GM13976 (cell line): ENCODE measurements at regions not wholly inside any gene's neighbourhood (a gene's known extent, or its start where the extent isn't known, plus 50 kb on each side); places are given as distances from the start of the nearest gene placed in this dataset.

Source experiments
- DNase-seq: peaks from one replicate; pipeline ENCODE4 v3.0.0; 2012; ENCODE audit warnings: low spot score
- in situ Hi-C: fragments of 300-500 bp; cut with MboI; formaldehyde crosslinking; loops from one replicate; pipeline ENCODE4 v1.12.0; 2022; ENCODE audit warnings: low sequenced_read_pairs, mixed read lengths, inconsistent platforms; ENCODE audit not compliant: unreplicated experiment
- TF ChIP-seq, protein P1 (sequence below): IDR thresholded peaks from 2 replicates; pipeline ENCODE4 v1.5.1; 2012; ENCODE audit warnings: borderline replicate concordance, mild to moderate bottlenecking; ENCODE audit not compliant: insufficient read depth; ENCODE audit errors: extremely low read depth, missing control alignments, control extremely low read depth

DNA sequence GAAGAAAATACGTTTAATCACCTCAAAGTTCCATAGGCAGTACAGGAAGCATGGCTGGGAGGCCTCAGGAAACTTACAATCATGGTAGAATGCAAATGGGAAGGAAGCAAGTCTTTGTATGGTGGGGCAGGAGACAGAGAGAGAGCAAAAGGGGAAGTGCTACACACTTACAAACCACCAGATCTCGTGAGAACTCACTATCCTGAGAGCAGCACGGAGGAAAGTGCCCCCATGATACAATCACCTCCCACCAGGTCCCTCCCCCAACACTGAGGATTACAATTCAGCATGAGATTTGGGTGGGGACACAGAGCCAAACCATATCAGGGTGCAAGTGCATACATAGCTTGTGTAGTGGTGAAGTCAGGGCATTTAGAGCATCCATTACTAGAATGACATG is 92.3 kb upstream of the ANKRD10 start:
- in situ Hi-C loops: no loop called here
- DNase-seq: no peak
- TF ChIP-seq, protein P1, sequence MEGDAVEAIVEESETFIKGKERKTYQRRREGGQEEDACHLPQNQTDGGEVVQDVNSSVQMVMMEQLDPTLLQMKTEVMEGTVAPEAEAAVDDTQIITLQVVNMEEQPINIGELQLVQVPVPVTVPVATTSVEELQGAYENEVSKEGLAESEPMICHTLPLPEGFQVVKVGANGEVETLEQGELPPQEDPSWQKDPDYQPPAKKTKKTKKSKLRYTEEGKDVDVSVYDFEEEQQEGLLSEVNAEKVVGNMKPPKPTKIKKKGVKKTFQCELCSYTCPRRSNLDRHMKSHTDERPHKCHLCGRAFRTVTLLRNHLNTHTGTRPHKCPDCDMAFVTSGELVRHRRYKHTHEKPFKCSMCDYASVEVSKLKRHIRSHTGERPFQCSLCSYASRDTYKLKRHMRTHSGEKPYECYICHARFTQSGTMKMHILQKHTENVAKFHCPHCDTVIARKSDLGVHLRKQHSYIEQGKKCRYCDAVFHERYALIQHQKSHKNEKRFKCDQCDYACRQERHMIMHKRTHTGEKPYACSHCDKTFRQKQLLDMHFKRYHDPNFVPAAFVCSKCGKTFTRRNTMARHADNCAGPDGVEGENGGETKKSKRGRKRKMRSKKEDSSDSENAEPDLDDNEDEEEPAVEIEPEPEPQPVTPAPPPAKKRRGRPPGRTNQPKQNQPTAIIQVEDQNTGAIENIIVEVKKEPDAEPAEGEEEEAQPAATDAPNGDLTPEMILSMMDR: no peak

DNA sequence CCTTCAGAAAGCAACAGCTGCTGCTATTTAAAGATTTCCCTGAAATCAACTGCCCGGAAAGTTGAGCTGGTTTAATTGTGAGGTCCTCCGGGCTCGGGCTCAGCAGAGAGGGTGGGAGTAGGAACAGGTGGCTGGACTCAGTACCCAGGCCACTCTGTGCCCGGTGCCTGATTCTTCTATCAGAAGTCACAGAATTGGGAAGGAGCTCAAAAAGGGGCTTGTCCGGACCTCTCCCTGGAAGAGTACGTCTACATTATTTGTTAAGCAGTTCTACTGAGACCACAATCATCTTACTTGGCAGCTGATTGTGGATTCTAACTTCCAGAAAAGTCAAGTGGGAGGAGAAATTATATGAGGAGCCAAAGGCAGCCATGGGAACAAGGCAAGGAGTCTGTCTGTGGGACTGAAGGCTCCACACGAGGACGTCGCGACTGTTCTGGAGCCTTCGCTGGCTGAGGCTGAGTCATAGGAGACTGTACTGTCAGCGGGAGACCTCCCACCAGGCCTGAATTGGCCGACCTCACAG is 91.7 kb upstream of the ANKRD10 start:
- no peak for DNase-seq
- in situ Hi-C loops: no loop called here
- TF ChIP-seq, protein P1: no peak

DNA sequence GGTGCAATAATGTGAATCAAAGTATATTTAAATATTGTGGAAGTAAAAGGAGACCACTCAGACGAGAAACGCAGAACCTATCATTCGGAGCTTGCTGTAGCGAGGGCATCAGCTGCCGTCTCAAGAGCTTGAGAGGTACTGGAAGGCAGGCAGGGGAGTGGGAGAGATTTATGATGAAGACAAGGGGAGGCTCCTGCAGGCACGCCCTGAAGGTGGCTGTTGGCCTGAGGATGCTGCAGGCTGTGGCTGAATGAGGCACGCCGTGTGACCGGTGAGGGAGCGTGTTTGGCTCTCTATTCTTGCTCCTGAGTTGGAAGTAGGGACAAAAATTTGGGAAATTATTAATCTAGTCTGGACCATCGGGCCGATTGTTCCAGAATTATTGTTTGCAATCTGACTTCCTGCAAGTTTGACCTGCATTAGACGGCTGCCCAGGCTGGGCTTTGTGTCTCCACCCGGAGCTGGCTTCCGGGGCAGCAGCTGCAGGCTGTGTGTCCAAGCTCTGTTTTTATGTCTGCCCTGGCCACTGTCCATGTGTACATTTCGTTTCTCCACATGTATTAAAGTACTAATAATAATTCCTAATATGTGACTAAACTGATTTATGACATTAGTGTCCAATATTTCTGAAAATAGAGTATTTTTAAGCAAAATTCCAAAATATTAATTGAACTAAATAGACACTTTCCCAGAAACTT is 91.1 kb upstream of the ANKRD10 start:
- in situ Hi-C loops: no loop called here
- TF ChIP-seq, protein P1: no peak
- DNase-seq: no peak

DNA sequence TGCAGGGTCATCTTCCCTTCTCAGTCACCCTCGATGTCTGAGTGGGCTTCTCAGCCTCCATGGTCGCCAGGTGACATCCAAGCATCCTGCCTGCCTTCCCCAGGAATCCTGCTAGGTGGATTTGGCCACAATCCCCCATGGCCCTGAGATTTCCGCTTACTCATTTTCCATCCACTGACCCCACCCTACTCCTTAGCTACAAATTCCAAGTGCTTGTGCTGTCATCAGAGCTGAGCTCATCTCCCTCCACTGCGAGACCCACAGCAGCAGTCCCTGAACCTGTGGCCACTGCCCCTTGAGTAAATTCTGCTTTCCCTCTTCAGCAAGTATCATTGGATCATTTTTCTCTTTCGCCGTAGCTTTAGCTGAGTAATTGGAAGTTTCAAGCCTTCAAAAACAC is 90.5 kb upstream of the ANKRD10 start:
- in situ Hi-C loops: no loop called here
- no peak for DNase-seq
- TF ChIP-seq, protein P1: no peak

DNA sequence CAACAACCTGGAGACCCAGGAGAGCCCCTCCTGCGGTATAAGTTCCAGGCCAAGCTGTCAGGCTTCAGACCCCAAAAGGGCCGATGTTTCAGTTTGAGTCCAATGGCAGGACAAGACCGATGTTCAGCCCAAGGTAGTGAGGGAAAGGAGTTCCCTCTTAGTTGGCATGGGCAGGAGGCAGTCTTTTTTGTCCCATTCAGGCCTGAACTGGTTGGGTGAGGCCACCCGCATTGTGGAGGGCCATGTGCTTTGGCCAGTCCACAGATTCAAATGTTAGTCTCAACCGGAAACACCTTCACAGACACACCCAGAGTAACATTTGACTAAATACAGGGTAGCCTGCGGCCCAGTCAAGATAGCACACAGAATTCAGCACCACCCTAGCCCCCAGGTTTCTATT is 89.6 kb upstream of the ANKRD10 start:
- in situ Hi-C loops: no loop called here
- no peak for DNase-seq
- TF ChIP-seq, protein P1: no peak

DNA sequence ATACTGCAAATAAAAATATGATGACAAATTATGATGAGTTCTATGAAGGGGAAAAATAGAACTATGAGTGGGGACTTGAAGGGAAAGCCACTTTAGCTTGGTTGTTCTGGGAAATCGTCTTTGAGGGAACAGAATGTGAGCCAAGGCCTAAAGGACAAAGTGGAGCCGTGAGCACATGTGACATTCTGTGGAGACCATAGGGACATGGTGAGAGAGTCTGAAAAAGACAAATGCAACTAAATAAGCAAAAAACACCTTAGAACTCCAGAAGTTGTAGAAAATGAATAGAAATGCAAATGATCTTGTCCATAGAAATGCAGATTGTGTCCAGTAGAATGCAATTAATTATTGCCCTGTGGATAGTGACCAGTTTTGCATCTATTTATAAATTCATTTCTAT is 86.8 kb upstream of the ANKRD10 start:
- TF ChIP-seq, protein P1: no peak
- in situ Hi-C loops: no loop called here
- no peak for DNase-seq
